ENCODE measurements at regions not wholly inside any gene's neighbourhood (a gene's known extent, or its start where the extent isn't known, plus 50 kb on each side); places are given as distances from the start of the nearest gene placed in this dataset.

DNA sequence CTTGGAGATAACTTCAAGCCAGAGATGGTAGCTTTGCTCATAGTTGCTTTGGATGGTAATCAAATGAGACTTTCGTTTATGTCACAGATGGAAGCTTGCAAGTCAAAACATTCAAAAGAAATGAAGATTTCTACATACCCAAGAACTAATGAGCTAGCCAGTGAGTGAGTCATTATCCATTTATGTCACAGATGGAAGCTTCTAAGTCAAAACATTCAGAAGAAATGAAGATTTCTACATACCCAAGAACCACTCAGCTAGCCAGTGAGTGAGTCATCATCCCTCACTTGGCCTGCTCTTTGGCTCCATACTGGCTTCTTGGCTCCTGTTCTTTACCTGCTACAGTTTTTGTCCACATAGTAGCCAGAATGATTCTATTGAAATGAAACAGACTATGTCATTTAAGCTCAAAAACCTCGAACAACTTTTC, 559.8 kb upstream of the CBLB start:
- no peak for DNase-seq
- no peaks in the 10 kb centered on the region for H3K36me3 ChIP-seq
- no peaks in the 10 kb centered on the region for H3K9me3 ChIP-seq
- TF ChIP-seq EP300 (IDR thresholded peaks at IDR 0.05) = no peak
- TF ChIP-seq POLR2A (IDR thresholded peaks at IDR 0.05) = no peak
- peak in 1 of 2 donors; percentile 41 for TF ChIP-seq POLR2AphosphoS5 (IDR thresholded peaks at IDR 0.05)
- TF ChIP-seq, protein P1, sequence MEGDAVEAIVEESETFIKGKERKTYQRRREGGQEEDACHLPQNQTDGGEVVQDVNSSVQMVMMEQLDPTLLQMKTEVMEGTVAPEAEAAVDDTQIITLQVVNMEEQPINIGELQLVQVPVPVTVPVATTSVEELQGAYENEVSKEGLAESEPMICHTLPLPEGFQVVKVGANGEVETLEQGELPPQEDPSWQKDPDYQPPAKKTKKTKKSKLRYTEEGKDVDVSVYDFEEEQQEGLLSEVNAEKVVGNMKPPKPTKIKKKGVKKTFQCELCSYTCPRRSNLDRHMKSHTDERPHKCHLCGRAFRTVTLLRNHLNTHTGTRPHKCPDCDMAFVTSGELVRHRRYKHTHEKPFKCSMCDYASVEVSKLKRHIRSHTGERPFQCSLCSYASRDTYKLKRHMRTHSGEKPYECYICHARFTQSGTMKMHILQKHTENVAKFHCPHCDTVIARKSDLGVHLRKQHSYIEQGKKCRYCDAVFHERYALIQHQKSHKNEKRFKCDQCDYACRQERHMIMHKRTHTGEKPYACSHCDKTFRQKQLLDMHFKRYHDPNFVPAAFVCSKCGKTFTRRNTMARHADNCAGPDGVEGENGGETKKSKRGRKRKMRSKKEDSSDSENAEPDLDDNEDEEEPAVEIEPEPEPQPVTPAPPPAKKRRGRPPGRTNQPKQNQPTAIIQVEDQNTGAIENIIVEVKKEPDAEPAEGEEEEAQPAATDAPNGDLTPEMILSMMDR (IDR thresholded peaks at IDR 0.05) = no peak
- peak in 1 of 2 donors; percentile 90 for ATAC-seq (ENCODE audit: low FRiP score in 2 of 2)
- H3K27me3 ChIP-seq = no peaks in the 10 kb centered on the region
- 61 to 67% methylated on average over 2 of the region's 2 CpGs for WGBS, 2 donors
- H3K4me3 ChIP-seq = no peak overlapping the region
- H3K4me1 ChIP-seq = no peaks in the 10 kb centered on the region
- no peak overlapping the region for H3K27ac ChIP-seq

DNA sequence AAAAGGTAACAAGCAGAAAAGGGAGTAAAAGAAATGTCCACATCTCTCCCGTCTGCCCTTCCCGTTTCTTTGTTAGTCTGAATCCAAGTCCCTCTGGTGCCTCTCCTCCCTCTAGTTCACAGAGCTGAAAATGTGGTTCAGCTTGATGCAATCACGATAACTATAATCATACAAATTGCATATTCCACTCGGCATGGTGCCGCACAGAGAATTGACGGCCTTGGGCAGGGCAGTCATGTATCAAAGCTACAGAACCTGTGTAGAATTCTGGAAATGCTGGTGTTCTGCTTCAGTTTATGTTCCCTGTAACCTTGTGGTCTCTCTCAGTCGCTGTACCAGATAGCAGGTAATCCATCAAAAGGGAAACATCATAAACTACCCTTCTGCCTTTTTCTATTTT, 562.9 kb upstream of the CBLB start:
- H3K9me3 ChIP-seq = no peaks in the 10 kb centered on the region
- H3K4me3 ChIP-seq = no peak overlapping the region
- H3K27ac ChIP-seq = no peak overlapping the region
- peak in 1 of 2 donors; percentile 58 for ATAC-seq (ENCODE audit: low FRiP score in 2 of 2)
- no peak for TF ChIP-seq POLR2AphosphoS5 (IDR thresholded peaks at IDR 0.05)
- DNase-seq = no peak
- WGBS, 2 donors = 60 to 79% methylated on average over 7 of the region's 7 CpGs
- no peaks in the 10 kb centered on the region for H3K36me3 ChIP-seq
- H3K4me1 ChIP-seq = no peaks in the 10 kb centered on the region
- no peaks in the 10 kb centered on the region for H3K27me3 ChIP-seq

DNA sequence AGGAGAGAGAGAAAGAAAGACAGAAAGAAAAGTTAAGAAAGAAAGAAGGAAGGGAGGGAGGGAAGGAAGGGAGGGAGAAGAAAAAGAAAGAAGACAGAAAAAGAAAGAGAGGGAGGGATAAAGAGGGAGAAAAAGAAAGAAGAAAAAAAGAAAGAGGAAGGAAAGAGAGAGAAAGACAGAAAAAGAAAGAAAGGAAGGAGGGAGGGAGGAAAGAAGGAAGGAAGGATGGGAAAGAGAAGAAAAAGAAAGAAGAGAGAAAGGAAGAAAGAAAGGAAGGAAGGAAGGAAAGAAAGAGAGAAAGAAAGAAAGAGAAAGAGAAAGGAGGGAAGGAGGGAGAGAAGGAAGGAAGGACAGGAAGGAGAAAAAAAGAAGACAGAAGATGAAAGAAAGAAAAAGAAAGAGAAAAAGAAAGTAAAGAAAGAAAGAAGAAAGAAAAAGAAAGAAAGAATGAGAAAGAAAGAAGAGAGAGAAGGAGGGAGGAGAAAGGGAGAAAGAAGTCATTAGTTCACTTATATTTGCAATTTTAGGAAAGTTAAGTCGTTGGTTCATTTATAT, 567.2 kb upstream of the CBLB start:
- Histone ChIP-seq H3K27me3 (no peaks in the 10 kb centered on the region), H3K4me1 (no peaks in the 10 kb centered on the region), H3K4me3 (no peak overlapping the region), H3K36me3 (no peaks in the 10 kb centered on the region), H3K9me3 (no peaks in the 10 kb centered on the region), H3K27ac (no peak overlapping the region)
- DNase-seq (no peak), ATAC-seq (ENCODE audit: low FRiP score in 2 of 2) (no peak)
- no peak for TF ChIP-seq POLR2A (IDR thresholded peaks at IDR 0.05)
- no peak for TF ChIP-seq POLR2AphosphoS5 (IDR thresholded peaks at IDR 0.05)
- TF ChIP-seq EP300 (IDR thresholded peaks at IDR 0.05) = no peak
- TF ChIP-seq, protein P1 (IDR thresholded peaks at IDR 0.05) = no peak
- WGBS, 2 donors = 73 to 80% methylated on average over 1 of the region's 1 CpG

DNA sequence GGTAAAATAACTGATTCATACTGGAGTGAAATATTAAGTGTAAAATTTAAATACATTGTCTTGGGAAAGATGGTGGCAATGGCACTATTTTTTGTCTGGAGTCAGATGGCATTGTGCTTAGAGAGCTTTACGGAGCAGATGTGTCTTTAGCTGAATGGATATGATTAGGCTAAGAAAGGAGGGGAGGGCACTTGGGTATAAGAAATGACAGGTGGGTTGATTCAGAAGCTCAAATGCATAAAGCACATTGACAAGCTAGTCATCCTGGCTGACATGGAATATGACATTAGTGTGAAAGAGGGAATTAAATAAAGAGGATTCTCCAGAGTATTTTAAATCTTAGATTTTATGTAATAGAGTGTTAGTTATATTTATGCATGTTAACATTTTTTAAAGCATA, 570.1 kb upstream of the CBLB start:
- 94 to 95% methylated on average over 1 of the region's 1 CpG for WGBS, 2 donors
- Histone ChIP-seq H3K4me1 (no peaks in the 10 kb centered on the region), H3K9me3 (no peaks in the 10 kb centered on the region), H3K4me3 (no peak overlapping the region), H3K27me3 (no peaks in the 10 kb centered on the region), H3K27ac (no peak overlapping the region), H3K36me3 (no peaks in the 10 kb centered on the region)
- ATAC-seq (ENCODE audit: low FRiP score in 2 of 2) = no peak
- TF ChIP-seq POLR2A (IDR thresholded peaks at IDR 0.05) (no peak), POLR2AphosphoS5 (IDR thresholded peaks at IDR 0.05) (no peak), EP300 (IDR thresholded peaks at IDR 0.05) (no peak)
- TF ChIP-seq, protein P1 (IDR thresholded peaks at IDR 0.05) = no peak
- no peak for DNase-seq

DNA sequence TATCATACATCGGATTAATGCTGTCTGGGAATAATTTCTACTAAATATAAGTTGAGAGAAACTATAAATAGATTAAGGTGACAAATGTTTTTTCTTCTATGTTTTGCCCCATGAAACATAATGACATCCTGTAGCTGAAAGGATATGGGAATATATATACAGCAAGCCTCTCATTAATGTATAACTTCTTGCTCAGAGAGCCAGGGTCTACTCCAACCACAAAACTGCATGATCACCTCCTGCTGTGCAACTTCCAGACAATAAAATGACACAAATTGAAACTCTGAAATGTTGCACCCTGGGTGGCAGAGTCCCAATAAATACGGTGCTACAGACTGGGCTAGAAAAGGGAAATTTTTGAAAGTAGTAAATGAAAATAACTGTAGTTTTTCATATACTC, 571.9 kb upstream of the CBLB start:
- no peak for TF ChIP-seq POLR2AphosphoS5 (IDR thresholded peaks at IDR 0.05)
- no peak for TF ChIP-seq POLR2A (IDR thresholded peaks at IDR 0.05)
- TF ChIP-seq EP300 (IDR thresholded peaks at IDR 0.05) = no peak
- TF ChIP-seq, protein P1 (IDR thresholded peaks at IDR 0.05) = no peak
- Histone ChIP-seq H3K27me3 (no peaks in the 10 kb centered on the region), H3K4me1 (no peaks in the 10 kb centered on the region), H3K9me3 (no peaks in the 10 kb centered on the region), H3K36me3 (no peaks in the 10 kb centered on the region), H3K27ac (no peak overlapping the region), H3K4me3 (no peak overlapping the region)
- DNase-seq (no peak), ATAC-seq (ENCODE audit: low FRiP score in 2 of 2) (no peak)
- 89 to 97% methylated on average over 2 of the region's 2 CpGs for WGBS, 2 donors

All from upper lobe of left lung (tissue), 6 donors.